GM19238 (cell line): ENCODE measurements at regions not wholly inside any gene's neighbourhood (a gene's known extent, or its start where the extent isn't known, plus 50 kb on each side); places are given as distances from the start of the nearest gene placed in this dataset.
"Not testable (repeated sequence)": the region's sequence is repeated elsewhere in the genome, so short reads cannot be mapped to it uniquely, and the experiment has no call there.

Experiments used
- DNase-seq: peaks from one replicate; pipeline ENCODE4 v3.0.0; 2011; ENCODE audit warnings: low spot score; ENCODE audit not compliant: insufficient read length

GRCh38 chr12:131624756-131625501 lies 86.0 kb upstream of the SFSWAP start:
- not testable (repeated sequence) for DNase-seq

- not testable (repeated sequence) for DNase-seq
Observed at GRCh38 chr12:131625966-131626722, 84.7 kb upstream of the SFSWAP start.

DNA sequence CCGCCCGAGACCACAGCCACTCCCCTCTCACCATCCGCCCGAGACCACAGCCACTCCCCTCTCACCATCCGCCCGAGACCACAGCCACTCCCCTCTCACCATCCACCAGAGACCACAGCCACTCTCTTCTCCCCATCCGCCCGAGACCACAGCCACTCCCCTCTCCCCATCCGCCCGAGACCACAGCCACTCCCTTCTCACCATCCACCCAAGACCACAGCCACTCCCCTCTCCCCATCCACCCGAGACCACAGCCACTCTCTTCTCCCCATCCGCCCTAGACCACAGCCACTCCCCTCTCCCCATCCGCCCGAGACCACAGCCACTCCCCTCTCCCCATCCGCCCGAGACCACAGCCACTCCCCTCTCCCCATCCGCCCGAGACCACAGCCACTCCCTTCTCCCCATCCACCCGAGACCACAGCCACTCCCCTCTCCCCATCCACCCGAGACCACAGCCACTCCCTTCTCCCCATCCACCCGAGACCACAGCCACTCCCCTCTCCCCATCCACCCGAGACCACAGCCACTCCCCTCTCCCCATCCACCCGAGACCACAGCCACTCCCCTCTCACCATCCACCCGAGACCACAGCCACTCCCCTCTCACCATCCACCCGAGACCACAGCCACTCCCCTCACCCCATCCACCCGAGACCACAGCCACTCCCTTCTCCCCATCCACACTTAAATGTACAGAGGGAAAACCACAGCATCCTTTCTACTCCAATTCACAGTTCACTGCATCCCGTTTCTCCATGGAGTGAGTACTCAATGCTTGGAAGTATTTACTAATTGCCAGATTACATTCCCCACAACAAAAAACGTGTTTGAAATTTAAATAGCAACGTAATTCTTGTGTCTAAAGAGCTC lies 83.5 kb upstream of the SFSWAP start:
- DNase-seq, result not testable (repeated sequence)

- DNase-seq, result no peak
Observed at GRCh38 chr12:131628023-131628740, 82.7 kb upstream of the SFSWAP start.

GRCh38 chr12:131628766-131629448 lies 82.0 kb upstream of the SFSWAP start:
- no peak for DNase-seq

- DNase-seq, result no peak
Observed at GRCh38 chr12:131631230-131631629, 79.7 kb upstream of the SFSWAP start.

DNA sequence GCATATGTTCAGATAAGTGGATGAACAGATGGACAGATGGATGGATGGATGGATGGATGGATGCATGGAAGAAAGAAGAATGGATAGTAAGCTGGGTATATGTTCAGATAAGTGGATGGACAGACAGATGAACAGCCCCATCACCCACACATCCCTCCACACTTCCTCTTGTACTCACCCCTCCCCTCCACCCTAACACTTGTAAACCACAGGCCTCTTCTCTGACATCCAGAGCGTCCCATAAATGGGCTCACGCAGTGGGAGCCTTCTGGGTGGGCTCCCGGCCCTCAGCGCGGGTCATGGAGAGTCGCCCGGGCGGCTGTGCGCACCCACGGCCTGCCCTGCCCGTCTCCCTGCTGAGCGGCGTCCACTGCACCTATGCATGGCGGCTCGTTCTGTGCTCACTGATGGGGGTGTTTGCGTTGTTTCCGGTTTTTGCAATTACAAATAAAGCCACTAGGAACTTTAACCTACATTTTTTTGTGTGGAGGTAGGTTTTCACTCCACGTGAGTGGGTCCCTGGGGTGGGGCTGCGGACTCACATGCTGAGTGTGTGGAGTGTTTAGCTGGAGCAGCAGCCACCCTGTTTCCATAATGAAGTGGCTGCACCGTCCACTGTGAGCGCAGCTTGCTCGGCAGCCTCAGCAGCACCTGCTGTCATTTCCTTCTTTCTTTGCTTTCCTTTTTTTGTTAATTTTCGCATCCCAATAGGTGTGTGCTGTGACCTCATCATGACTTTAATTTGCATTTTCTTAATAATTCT lies 78.8 kb upstream of the SFSWAP start:
- not testable (repeated sequence) for DNase-seq

GRCh38 chr12:131632652-131633023 lies 78.3 kb upstream of the SFSWAP start:
- DNase-seq, result not testable (repeated sequence)

DNA sequence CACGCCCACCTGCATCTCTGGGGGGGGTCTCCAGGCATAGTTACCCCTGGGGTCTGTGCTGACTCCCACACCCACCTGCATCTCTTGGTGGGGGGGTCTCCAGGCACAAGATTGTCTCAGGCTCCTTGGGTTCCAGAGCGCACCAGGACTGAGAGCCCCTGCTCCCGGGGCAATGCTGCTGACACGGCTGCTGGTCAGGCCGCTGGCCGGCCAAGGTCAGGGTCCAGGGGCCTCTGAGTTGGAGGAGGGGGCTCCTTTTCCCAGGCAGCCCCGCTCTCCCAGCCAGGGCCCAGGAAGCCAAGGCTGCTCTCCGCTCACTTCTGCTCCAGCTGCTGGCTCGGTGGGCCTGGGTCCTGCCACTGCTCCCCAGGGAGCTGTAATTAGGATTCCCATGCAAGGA lies 77.3 kb upstream of the SFSWAP start:
- DNase-seq, result not testable (repeated sequence)

DNA sequence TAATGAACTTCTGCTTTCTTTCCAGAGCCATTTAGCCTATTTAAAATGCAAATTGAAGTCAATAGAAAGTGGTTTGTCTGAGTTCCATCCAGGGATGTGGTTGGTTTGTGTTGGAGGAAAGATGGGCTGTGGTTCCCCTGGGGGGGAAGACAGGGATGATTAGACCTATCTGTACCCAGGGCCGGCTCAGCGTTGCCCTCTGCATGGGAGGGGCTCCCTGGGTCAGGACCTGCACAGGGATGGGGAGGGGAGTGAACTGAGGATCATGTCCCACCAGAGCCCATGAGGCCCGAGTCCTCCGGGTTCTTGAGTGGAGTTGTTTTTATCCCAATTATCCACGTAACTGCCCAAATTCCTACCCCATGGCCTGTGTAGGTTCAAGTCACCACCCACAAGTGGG lies 76.9 kb upstream of the SFSWAP start:
- no peak for DNase-seq

DNA sequence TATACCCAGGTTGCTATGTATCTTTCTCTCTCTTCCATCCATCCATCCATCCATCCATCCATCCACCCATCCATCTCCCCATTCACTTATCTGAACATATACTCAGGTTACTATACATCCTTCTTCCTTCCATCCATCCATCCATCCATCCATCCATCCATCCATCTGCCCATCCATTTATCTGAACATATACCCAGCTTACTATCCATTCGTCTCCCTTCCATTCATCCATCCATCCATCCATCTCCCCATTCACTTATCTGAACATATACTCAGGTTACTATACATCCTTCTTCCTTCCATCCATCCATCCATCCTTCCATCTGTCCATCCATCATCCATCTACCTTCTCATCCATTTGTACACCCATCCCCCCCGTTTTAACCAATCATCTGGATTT lies 75.9 kb upstream of the SFSWAP start:
- DNase-seq, result not testable (repeated sequence)

GRCh38 chr12:131635491-131636122 lies 75.3 kb upstream of the SFSWAP start:
- DNase-seq, result no peak

DNA sequence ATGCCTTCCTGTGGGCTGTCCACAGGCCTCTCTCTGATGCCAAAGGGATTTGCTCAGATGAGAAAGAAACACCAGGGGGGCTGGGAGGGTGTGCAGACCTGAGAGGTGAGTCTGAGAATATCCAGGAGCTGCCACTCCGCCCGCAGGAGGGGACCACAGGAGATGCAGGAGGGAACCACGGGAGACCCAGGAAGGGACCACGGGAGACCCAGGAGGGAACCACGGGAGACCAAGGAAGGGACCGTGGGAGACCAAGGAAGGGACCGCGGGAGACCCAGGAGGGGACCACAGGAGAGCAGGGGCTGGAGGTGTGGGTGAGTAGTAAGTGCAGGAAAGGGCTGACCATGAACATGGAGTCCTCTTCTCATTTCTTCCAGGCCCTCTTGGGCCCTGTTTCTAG lies 74.6 kb upstream of the SFSWAP start:
- DNase-seq, result no peak

- no peak for DNase-seq
Observed at GRCh38 chr12:131636940-131637750, 73.7 kb upstream of the SFSWAP start.

DNA sequence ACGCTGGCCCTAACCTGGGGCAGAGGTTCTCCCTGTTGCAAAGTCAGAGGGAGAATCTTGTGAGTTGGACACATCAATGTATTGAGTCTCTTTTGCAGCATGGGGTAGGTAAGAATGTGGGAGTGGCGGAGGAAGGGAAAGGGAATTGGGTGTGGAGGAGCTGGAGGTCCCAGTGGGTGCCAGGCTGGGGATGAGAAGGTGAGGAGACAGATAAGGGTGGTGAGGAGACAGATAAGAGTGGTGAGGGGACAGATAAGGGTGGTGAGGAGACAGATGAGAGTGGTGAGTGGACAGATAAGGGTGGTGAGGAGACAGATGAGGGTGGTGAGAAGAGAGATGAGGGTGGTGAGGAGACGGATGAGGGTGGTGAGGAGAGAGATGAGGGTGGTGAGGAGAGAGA lies 72.9 kb upstream of the SFSWAP start:
- DNase-seq, result no peak

DNA sequence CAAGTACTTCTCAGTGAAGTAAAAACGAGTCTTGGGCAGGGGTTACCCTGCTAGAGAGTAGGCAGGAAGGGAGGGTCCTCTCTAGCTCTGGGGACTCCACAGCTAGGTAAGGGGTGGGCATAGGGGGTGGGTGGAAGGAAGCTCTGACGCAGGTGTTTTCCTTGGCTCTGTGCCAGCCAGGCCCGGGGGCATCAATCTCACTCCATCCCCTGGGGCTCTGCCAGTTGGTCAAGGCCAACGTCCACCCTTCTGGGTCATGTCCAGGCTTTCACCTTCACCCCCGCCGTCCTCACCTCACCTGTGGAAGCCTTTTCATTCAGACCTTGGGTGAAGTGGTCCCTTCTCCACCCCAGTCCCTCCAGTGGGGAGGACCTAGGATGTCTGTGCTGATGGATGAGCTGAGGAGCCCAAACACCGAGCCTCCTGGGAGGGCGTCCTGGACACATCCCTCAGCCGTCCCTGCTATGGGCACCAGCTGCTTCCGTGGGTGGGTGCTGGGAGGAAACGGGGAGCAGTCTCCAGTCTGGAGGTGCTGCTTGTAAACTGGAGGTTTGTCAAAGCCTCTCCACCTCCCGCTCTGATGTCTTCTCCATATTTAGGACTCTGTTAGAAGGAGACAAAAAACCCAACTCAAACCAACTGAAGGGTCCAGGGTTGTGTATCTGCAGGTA lies 71.5 kb upstream of the SFSWAP start:
- no peak for DNase-seq

- DNase-seq, result no peak
Observed at GRCh38 chr12:131640525-131640924, 70.4 kb upstream of the SFSWAP start.

GRCh38 chr12:131641315-131641714 lies 69.6 kb upstream of the SFSWAP start:
- no peak for DNase-seq
